HCT116 (cell line): ENCODE measurements at regions not wholly inside any gene's neighbourhood (a gene's known extent, or its start where the extent isn't known, plus 50 kb on each side); places are given as distances from the start of the nearest gene placed in this dataset.
A peak's percentile ranks its signal among the peaks of the same experiment; 100 is the strongest.
"Not testable (repeated sequence)": the region's sequence is repeated elsewhere in the genome, so short reads cannot be mapped to it uniquely, and the experiment has no call there.

Experiments
- ATAC-seq: fragments of 200-7000 bp; cut with Tn5 transposase; 2 replicates; pipeline ENCODE4 v1.9.1; 2020; ENCODE audit warnings: mild to moderate bottlenecking, moderate library complexity
- BruUV-seq: library from RNA; stranded (reverse); fragments of 400-500 nt; replicated peaks from 2 replicates; lab custom pipeline; 2021; lab: Mats Ljungman, UMichigan
- CTCF ChIA-PET: fragments of 300-600 bp; sonication (Branson Sonifier 250); formaldehyde crosslinking; loops from one replicate; lab custom pipeline; 2021; ENCODE audit warnings: antibody characterized with exemption; lab: Charles Lee
- POLR2A ChIA-PET: fragments of 300-600, 350-600 bp; sonication (Branson Sonifier 250); formaldehyde crosslinking; loops from one replicate; lab custom pipeline; 2021; ENCODE audit warnings: antibody characterized with exemption; lab: Charles Lee
- RAD21 ChIA-PET, 2 experiments: fragments of 300-600 bp; sonication (Branson Sonifier 250); formaldehyde crosslinking; loops; one replicate each; lab custom pipeline; 2023; ENCODE audit warnings: low total read pairs in 2 of 2; ENCODE audit not compliant: uncharacterized antibody in 2 of 2, unreplicated experiment in 2 of 2, low non-redundant PET in 1 of 2; lab: Charles Lee
- DNase-seq: peaks from one replicate; pipeline ENCODE4 v3.0.0-alpha.2; 2010; ENCODE audit warnings: low read depth, low spot score
- H2AFZ ChIP-seq: fragments of 200-600 bp; shearing (Covaris generic), sonication (generic); 2 replicates; pipeline ENCODE4 v1.6.1; 2017; ENCODE audit warnings: low read depth, mixed run types, mixed read lengths, antibody characterized with exemption, low read length; ENCODE audit not compliant: poor library complexity, severe bottlenecking
- H3K27ac ChIP-seq: 2 replicates; pipeline ENCODE4 v1.5.1; 2012; ENCODE audit warnings: low read depth, low read length
- H3K27me3 ChIP-seq: fragments of 200-600 bp; sonication (generic); 2 replicates; pipeline ENCODE4 v1.6.1; 2016; ENCODE audit warnings: mixed run types, low read length, mixed read lengths; ENCODE audit not compliant: insufficient read depth
- H3K36me3 ChIP-seq, 2 experiments: fragments of 200-500 bp in 1 of 2; fragments of 200-600 bp in 1 of 2; sonication (Bioruptor generic) in 1 of 2; sonication (generic) in 1 of 2; 2 replicates each; pipeline versions ENCODE4 v1.5.1 to v1.6.1; 2014 to 2016; ENCODE audit warnings: low read length in 2 of 2, inconsistent platforms in 1 of 2, mixed read lengths in 1 of 2, mixed run types in 1 of 2; ENCODE audit not compliant: insufficient read depth in 2 of 2, control insufficient read depth in 1 of 2
- H3K4me1 ChIP-seq, 2 experiments: fragments of 200-600 bp in 1 of 2; sonication (generic) in 1 of 2; 2 replicates each; pipeline versions ENCODE4 v1.5.1 to v1.6.1; 2012 to 2017; ENCODE audit warnings: low read length in 2 of 2, inconsistent platforms in 1 of 2, mild to moderate bottlenecking in 1 of 2, mixed read lengths in 1 of 2, mixed run types in 1 of 2, moderate library complexity in 1 of 2; ENCODE audit not compliant: insufficient read depth in 2 of 2, control insufficient read depth in 1 of 2
- H3K4me2 ChIP-seq: fragments of 200-600 bp; sonication (generic); 2 replicates; pipeline ENCODE4 v1.6.1; 2017; ENCODE audit warnings: mixed run types, low read length, mixed read lengths
- H3K4me3 ChIP-seq, 2 experiments: fragments of 200-600 bp in 1 of 2; sonication (generic) in 1 of 2; replicated peaks in 1 of 2; 2 replicates each; pipeline ENCODE4 v1.5.1; 2011 to 2016; ENCODE audit warnings: low read length in 2 of 2, control low read depth in 1 of 2, low read depth in 1 of 2, mild to moderate bottlenecking in 1 of 2, mixed read lengths in 1 of 2, mixed run types in 1 of 2
- H3K79me2 ChIP-seq: fragments of 200-600 bp; sonication (generic); 2 replicates; pipeline ENCODE4 v1.6.1; 2017; ENCODE audit warnings: mild to moderate bottlenecking, mixed run types, low read length, moderate library complexity, mixed read lengths; ENCODE audit not compliant: insufficient read depth
- H3K9ac ChIP-seq: fragments of 200-600 bp; sonication (generic); 2 replicates; pipeline ENCODE4 v1.6.1; 2016; ENCODE audit warnings: low read length, mixed read lengths
- H3K9me2 ChIP-seq: fragments of 200-600 bp; sonication (generic), shearing (Covaris generic); 2 replicates; pipeline ENCODE4 v1.6.1; 2017; ENCODE audit warnings: mixed run types, mild to moderate bottlenecking, moderate library complexity; ENCODE audit not compliant: insufficient read depth
- H3K9me3 ChIP-seq, 2 experiments: fragments of 200-500 bp in 1 of 2; fragments of 200-600 bp in 1 of 2; sonication (Bioruptor generic) in 1 of 2; sonication (generic) in 1 of 2; 2 replicates each; pipeline ENCODE4 v1.6.1; 2014 to 2017; ENCODE audit warnings: low read length in 2 of 2, mixed read lengths in 2 of 2, inconsistent platforms in 1 of 2, low read depth in 1 of 2, mild to moderate bottlenecking in 1 of 2, mixed run types in 1 of 2, moderate library complexity in 1 of 2; ENCODE audit not compliant: control insufficient read depth in 1 of 2, insufficient read depth in 1 of 2
- H4K20me1 ChIP-seq: fragments of 200-600 bp; sonication (generic), shearing (Covaris generic); 2 replicates; pipeline ENCODE4 v1.6.1; 2017; ENCODE audit warnings: mixed run types, mild to moderate bottlenecking, moderate library complexity; ENCODE audit not compliant: insufficient read depth
- EZH2phosphoT487 ChIP-seq: fragments of 200-600 bp; IDR thresholded peaks from 2 replicates; pipeline ENCODE4 v1.6.1; 2018; ENCODE audit warnings: antibody characterized with exemption, borderline replicate concordance
- MAX ChIP-seq: IDR thresholded peaks from 2 replicates; pipeline ENCODE4 v1.6.1; 2012
- SIN3A ChIP-seq: IDR thresholded peaks from 2 replicates; pipeline ENCODE4 v1.6.1; 2012; ENCODE audit warnings: low read depth
- intact Hi-C: fragments of 100-400 bp; cut with micrococcal nuclease; formaldehyde crosslinking; loops from 2 replicates; pipeline ENCODE4 v1.10.0; 2022

- CTCF ChIA-PET, result no interaction called here
Observed at GRCh38 chr4:131764730-131765129, 1384.4 kb upstream of the PCDH10 start.

GRCh38 chr4:131774382-131774781 lies 1374.7 kb upstream of the PCDH10 start:
- H3K4me2 ChIP-seq, H3K79me2 ChIP-seq, H3K9ac ChIP-seq, RAD21 ChIA-PET, BruUV-seq, H3K36me3 ChIP-seq, H3K4me3 ChIP-seq, ATAC-seq, H3K27ac ChIP-seq, H3K27me3 ChIP-seq, POLR2A ChIA-PET, H3K9me2 ChIP-seq, intact Hi-C loops, H4K20me1 ChIP-seq, H3K9me3 ChIP-seq, CTCF ChIA-PET, H3K4me1 ChIP-seq: not testable (repeated sequence)
- H2AFZ ChIP-seq, result peak overlapping the region; percentile 90
- peak; percentile 12 for DNase-seq

More at GRCh38 chr4:131764730-131765129, 1384.4 kb upstream of the PCDH10 start:
- no peak overlapping the region for H3K27ac ChIP-seq
- ATAC-seq, result no peak
- no peaks in the 10 kb centered on the region for H3K4me1 ChIP-seq
- H3K79me2 ChIP-seq, result no peaks in the 10 kb centered on the region
- no peak overlapping the region for H3K9ac ChIP-seq
- no peaks in the 10 kb centered on the region for H3K27me3 ChIP-seq
- TF ChIP-seq EZH2phosphoT487 (no peak), MAX (no peak), SIN3A (no peak)
- ChIA-PET RAD21 (no interaction called here), POLR2A (no interaction called here)
- no peak for DNase-seq
- no peaks in the 10 kb centered on the region for H4K20me1 ChIP-seq
- no peaks in the 10 kb centered on the region for H3K9me2 ChIP-seq
- intact Hi-C loops, result no loop called here
- H2AFZ ChIP-seq, result no peak overlapping the region
- H3K4me2 ChIP-seq, result no peak overlapping the region
- no peak overlapping the region for H3K4me3 ChIP-seq
- H3K9me3 ChIP-seq, result no peaks in the 10 kb centered on the region
- no peaks in the 10 kb centered on the region for H3K36me3 ChIP-seq
- no TSS peak for BruUV-seq

DNA sequence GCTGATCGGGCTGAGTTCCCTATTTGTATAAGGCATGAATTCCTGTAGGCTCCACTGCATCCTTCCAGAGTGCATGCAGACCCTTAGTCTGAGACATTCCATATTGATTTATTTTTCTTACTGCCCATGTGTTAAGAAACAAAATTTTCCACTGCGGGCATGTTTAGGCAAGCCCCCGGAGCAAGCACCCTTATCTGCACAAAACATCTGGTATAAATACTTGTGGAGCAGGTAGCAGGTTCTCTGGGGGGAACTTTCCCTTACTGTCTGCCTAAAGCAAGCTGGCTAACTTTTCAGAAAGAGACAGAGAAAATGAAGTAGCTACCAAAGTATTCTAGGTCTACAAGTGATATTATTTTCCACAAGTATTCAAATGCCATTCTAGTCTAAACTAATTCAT lies 1338.5 kb upstream of the PCDH10 start:
- H3K9me3 ChIP-seq, DNase-seq, H3K9ac ChIP-seq, H3K27me3 ChIP-seq, ATAC-seq, H3K4me2 ChIP-seq, H4K20me1 ChIP-seq, CTCF ChIA-PET, H3K9me2 ChIP-seq, intact Hi-C loops, POLR2A ChIA-PET, H3K4me3 ChIP-seq, H3K36me3 ChIP-seq, H3K79me2 ChIP-seq, BruUV-seq, H3K4me1 ChIP-seq, H3K27ac ChIP-seq, RAD21 ChIA-PET, H2AFZ ChIP-seq: not testable (repeated sequence)
